Right lobe of liver (tissue), 6 donors: ENCODE measurements at regions not wholly inside any gene's neighbourhood (a gene's known extent, or its start where the extent isn't known, plus 50 kb on each side); places are given as distances from the start of the nearest gene placed in this dataset.

ENCODE experiments used
- ATAC-seq, 4 donors: fragments of 200-7000 bp; cut with Tn5 transposase; one replicate each; pipeline ENCODE4 v1.9.1; 2020; ENCODE audit warnings: mild to moderate bottlenecking in 4 of 4, moderate library complexity in 4 of 4
- DNase-seq, 3 donors: peaks; one replicate each; pipeline ENCODE4 v3.0.0-alpha.2; 2020
- H3K27ac ChIP-seq, 3 donors: fragments of 200-600 bp; one replicate each; pipeline ENCODE4 v1.8.0; 2022
- H3K27me3 ChIP-seq, 2 donors: fragments of 200-600 bp; one replicate each; pipeline ENCODE4 v1.8.0; 2022
- H3K36me3 ChIP-seq, 4 donors: fragments of 200-600 bp; sonication (generic) in 1 of 4; one replicate each; pipeline versions ENCODE4 v1.5.1 to v1.8.0; 2017 to 2022; ENCODE audit warnings: control low read depth in 1 of 4
- H3K4me1 ChIP-seq, 4 donors: fragments of 200-600 bp; sonication (generic) in 1 of 4; one replicate each; pipeline versions ENCODE4 v1.5.1 to v1.8.0; 2017 to 2022; ENCODE audit warnings: control low read depth in 1 of 4
- H3K4me3 ChIP-seq, 3 donors: fragments of 200-600 bp; one replicate each; pipeline ENCODE4 v1.8.0; 2022
- H3K9me3 ChIP-seq, 4 donors: fragments of 200-600 bp; sonication (generic) in 1 of 4; one replicate each; pipeline versions ENCODE4 v1.5.1 to v1.8.0; 2017 to 2022; ENCODE audit warnings: control low read depth in 1 of 4
- POLR2A ChIP-seq: fragments of 450-650 bp; IDR thresholded peaks from one replicate; pipeline ENCODE4 v1.6.1; 2017; ENCODE audit warnings: antibody characterized with exemption, mild to moderate bottlenecking
- WGBS: methylation state at CpG from one replicate; pipeline ENCODE4 v1.1.6; 2018; ENCODE audit warnings: low coverage, low lambda C conversion rate; ENCODE audit not compliant: insufficient coverage; ENCODE audit errors: missing lambda C conversion rate; 5-methylcytosine and 5-hydroxymethylcytosine counted together
- intact Hi-C, 2 donors: fragments of 100-400 bp; cut with DNase I; formaldehyde crosslinking; loops; one replicate each; pipeline versions ENCODE4 v1.11.2 to v1.14.1; 2022
- TF ChIP-seq, protein P1 (sequence below), 4 donors: fragments of 200-600 bp in 3 of 4; fragments of 450-650 bp in 1 of 4; IDR thresholded peaks; one replicate each; pipeline versions ENCODE4 v1.5.1 to v1.8.0; 2016 to 2022; ENCODE audit warnings: antibody characterized with exemption in 4 of 4, mild to moderate bottlenecking in 2 of 4
- donor health status: DM: no; HTN: yes; CAD: no.
- donor health status: DM: no; HTN: no; CAD: no.
- donor health status: DM: no; HTN: no; CAD: no.
- donor health status: DM: no; HTN: yes; CAD: no.
- donor health status: DM: no; HTN: yes; CAD: no.

DNA sequence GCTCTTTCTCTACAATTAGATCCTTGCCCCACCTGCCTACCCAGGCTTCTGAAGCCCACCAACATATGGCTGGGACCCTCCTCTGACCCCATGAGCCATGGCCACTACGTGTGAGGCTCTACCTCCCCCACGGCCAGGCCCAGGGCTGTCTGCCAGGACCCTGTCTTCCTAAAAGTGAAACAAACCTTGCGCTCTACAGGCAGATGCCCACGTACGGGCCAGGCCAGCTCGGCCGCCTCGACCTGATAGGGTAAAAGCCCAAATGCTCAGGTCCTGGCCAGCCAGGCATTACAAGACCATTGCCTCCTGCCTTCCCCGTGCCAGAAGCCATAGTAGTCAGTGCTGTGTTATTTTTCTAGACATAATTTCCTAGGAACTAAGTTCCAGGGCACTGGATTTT lies 1496.4 kb downstream of the BRD1 start:
- Histone ChIP-seq H3K27me3 (no peaks in the 10 kb centered on the region), H3K4me1 (no peaks in the 10 kb centered on the region), H3K36me3 (no peaks in the 10 kb centered on the region), H3K27ac (no peak overlapping the region), H3K4me3 (no peak overlapping the region), H3K9me3 (no peaks in the 10 kb centered on the region)
- intact Hi-C loops: no loop called here
- TF ChIP-seq POLR2A: no peak
- TF ChIP-seq, protein P1, sequence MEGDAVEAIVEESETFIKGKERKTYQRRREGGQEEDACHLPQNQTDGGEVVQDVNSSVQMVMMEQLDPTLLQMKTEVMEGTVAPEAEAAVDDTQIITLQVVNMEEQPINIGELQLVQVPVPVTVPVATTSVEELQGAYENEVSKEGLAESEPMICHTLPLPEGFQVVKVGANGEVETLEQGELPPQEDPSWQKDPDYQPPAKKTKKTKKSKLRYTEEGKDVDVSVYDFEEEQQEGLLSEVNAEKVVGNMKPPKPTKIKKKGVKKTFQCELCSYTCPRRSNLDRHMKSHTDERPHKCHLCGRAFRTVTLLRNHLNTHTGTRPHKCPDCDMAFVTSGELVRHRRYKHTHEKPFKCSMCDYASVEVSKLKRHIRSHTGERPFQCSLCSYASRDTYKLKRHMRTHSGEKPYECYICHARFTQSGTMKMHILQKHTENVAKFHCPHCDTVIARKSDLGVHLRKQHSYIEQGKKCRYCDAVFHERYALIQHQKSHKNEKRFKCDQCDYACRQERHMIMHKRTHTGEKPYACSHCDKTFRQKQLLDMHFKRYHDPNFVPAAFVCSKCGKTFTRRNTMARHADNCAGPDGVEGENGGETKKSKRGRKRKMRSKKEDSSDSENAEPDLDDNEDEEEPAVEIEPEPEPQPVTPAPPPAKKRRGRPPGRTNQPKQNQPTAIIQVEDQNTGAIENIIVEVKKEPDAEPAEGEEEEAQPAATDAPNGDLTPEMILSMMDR (IDR thresholded peaks at IDR 0.05): no peak
- no CpG with 5 or more reads among the region's 9 CpGs for WGBS
- DNase-seq (no peak), ATAC-seq (no peak)

DNA sequence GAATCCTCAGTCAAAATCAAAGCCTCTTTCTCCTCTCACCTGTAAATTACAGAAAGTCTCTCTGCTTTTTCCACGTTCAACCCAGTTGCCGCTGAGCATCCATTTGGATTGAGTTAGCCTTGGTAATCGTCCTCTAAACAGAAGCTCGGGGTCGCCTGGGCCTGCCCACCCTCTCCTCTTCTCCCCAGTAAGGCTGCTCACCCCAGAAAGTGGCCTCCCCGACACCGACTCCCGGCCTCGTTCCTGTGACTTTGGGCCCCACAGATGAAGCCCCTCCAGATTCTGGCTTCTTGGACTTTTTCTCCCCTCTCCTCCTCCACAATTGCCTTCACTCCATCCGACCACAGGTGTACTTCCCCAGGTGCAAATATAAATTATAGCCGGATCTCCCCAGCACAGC lies 1500.0 kb downstream of the BRD1 start:
- H3K36me3 ChIP-seq: no peaks in the 10 kb centered on the region
- no peak for ATAC-seq
- H3K4me3 ChIP-seq: no peak overlapping the region
- intact Hi-C loops: no loop called here
- TF ChIP-seq, protein P1 (IDR thresholded peaks at IDR 0.05): no peak
- no peak for TF ChIP-seq POLR2A
- no peak overlapping the region for H3K27ac ChIP-seq
- H3K4me1 ChIP-seq: no peaks in the 10 kb centered on the region
- H3K27me3 ChIP-seq: no peaks in the 10 kb centered on the region
- DNase-seq: peak in 1 of 3 donors; percentile 25
- H3K9me3 ChIP-seq: no peaks in the 10 kb centered on the region
- whole genome bisulfite sequencing: 42% methylated on average over 6 of the region's 11 CpGs

DNA sequence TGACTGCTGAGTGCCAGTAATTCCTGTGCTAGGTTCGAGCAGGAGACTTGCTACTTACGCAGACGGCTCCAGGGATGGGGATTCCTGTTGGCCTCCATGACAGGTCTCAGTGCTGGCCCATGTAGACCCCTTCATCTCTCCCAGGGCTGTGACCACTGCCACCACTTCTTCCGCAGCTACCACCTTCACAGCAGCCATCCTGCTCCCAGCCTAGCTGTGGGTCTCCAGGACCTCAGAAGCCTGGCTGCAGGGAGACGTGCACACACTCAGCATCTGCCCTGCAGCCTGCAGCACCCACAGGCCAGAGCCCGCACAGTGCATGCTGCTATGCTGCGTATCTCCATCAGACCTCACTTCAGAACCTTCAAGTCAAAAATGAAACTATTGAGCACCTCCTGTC lies 1503.9 kb downstream of the BRD1 start:
- DNase-seq (peak in 1 of 3 donors; percentile 35), ATAC-seq (no peak)
- TF ChIP-seq, protein P1 (IDR thresholded peaks at IDR 0.05): no peak
- TF ChIP-seq POLR2A: no peak
- Histone ChIP-seq H3K4me1 (no peaks in the 10 kb centered on the region), H3K4me3 (no peak overlapping the region), H3K27ac (no peak overlapping the region), H3K27me3 (no peaks in the 10 kb centered on the region), H3K36me3 (no peaks in the 10 kb centered on the region), H3K9me3 (no peaks in the 10 kb centered on the region)
- intact Hi-C loops: no loop called here
- 63% methylated on average over 4 of the region's 7 CpGs for WGBS

DNA sequence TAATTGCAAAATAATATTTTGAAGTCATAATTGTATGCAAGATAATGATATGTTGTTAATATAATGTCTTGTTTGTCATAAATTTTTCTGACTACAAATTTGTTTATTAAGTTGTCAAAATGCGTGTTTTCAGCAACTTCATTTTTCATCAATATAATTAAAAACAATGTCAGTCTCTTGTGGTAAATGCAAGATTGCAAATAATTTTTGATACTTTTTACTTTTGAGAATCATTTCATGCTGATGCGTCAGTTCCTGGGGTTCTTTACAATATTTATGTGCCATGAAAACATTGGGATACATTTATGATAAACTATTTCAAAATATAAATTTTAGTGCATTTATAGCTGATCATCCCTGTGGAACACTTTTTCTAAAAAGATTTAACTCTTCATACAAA lies 1504.8 kb downstream of the BRD1 start:
- no peaks in the 10 kb centered on the region for H3K9me3 ChIP-seq
- no peaks in the 10 kb centered on the region for H3K4me1 ChIP-seq
- no peaks in the 10 kb centered on the region for H3K27me3 ChIP-seq
- no peak overlapping the region for H3K27ac ChIP-seq
- no peaks in the 10 kb centered on the region for H3K36me3 ChIP-seq
- intact Hi-C loops: no loop called here
- no peak for TF ChIP-seq POLR2A
- TF ChIP-seq, protein P1 (IDR thresholded peaks at IDR 0.05): no peak
- WGBS: 71% methylated on average over 2 of the region's 2 CpGs
- no peak for DNase-seq
- H3K4me3 ChIP-seq: no peak overlapping the region
- ATAC-seq: no peak

DNA sequence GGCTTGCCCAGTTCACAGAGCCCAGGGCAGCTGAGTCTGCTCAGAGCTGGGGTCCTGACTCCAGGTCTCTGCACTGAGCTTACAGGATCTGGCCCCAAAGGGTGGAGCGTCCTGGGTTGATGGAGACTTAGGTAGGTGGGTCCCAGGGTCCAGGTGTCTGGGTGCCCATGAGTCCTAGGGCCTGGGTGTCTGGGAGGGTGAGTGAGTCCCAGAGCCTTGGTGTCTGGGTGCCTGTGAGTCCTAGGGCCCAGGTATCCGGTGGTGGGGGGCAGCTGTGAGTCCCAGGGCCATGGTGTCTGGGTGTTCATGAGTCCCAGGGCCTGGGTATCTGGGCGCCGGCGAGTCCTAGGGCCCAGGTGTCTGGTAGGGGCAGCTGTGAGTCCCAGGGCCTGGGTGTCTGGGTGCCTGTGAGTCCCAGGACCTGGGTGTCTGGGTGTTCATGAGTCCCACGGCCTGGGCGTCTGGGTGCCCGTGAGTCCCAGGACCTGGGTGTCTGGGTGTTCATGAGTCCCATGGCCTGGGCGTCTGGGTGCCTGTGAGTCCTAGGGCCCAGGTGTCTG lies 1505.6 kb downstream of the BRD1 start:
- H3K4me3 ChIP-seq: no peak overlapping the region
- no CpG with 5 or more reads among the region's 9 CpGs for WGBS
- no peak overlapping the region for H3K27ac ChIP-seq
- H3K9me3 ChIP-seq: no peaks in the 10 kb centered on the region
- TF ChIP-seq, protein P1 (IDR thresholded peaks at IDR 0.05): no peak
- no peak for TF ChIP-seq POLR2A
- ATAC-seq (no peak), DNase-seq (peak in 1 of 3 donors; percentile 49)
- H3K27me3 ChIP-seq: no peaks in the 10 kb centered on the region
- H3K36me3 ChIP-seq: no peaks in the 10 kb centered on the region
- intact Hi-C loops: no loop called here
- no peaks in the 10 kb centered on the region for H3K4me1 ChIP-seq
